Activated naive CD8-positive, alpha-beta T cell (primary cell): ENCODE measurements at regions not wholly inside any gene's neighbourhood (a gene's known extent, or its start where the extent isn't known, plus 50 kb on each side); places are given as distances from the start of the nearest gene placed in this dataset.

Experiments used
- H3K27ac Mint-ChIP-seq: one replicate; pipeline ENCODE4 v1.8.0; 2021; ENCODE audit warnings: mixed read lengths
- H3K27me3 Mint-ChIP-seq: one replicate; pipeline ENCODE4 v1.8.0; 2021; ENCODE audit warnings: mixed read lengths
- H3K36me3 Mint-ChIP-seq: one replicate; pipeline ENCODE4 v1.8.0; 2021; ENCODE audit warnings: mixed read lengths
- H3K4me1 Mint-ChIP-seq: one replicate; pipeline ENCODE4 v1.8.0; 2021; ENCODE audit warnings: low read depth, mixed read lengths
- H3K4me3 Mint-ChIP-seq: one replicate; pipeline ENCODE4 v1.8.0; 2021; ENCODE audit warnings: mild to moderate bottlenecking, mixed read lengths
- H3K9me3 Mint-ChIP-seq: one replicate; pipeline ENCODE4 v1.8.0; 2021; ENCODE audit warnings: low read depth, mixed read lengths

GRCh38 chr6:164523087-164523654, 786.2 kb downstream of the C6orf118 start:
- Mint-ChIP-seq H3K27me3 (no peaks in the 10 kb centered on the region), H3K9me3 (peaks cover 7% of the 10 kb centered on the region), H3K27ac (no peak overlapping the region), H3K4me1 (no peaks in the 10 kb centered on the region), H3K4me3 (no peak overlapping the region), H3K36me3 (no peaks in the 10 kb centered on the region)

GRCh38 chr6:164520916-164521315, 788.5 kb downstream of the C6orf118 start:
- H3K4me1 Mint-ChIP-seq = no peaks in the 10 kb centered on the region
- no peak overlapping the region for H3K27ac Mint-ChIP-seq
- peaks cover 7% of the 10 kb centered on the region for H3K9me3 Mint-ChIP-seq
- no peak overlapping the region for H3K4me3 Mint-ChIP-seq
- no peaks in the 10 kb centered on the region for H3K36me3 Mint-ChIP-seq
- no peaks in the 10 kb centered on the region for H3K27me3 Mint-ChIP-seq

- Mint-ChIP-seq H3K4me3 (no peak overlapping the region), H3K9me3 (peaks cover 3% of the 10 kb centered on the region), H3K36me3 (no peaks in the 10 kb centered on the region), H3K27me3 (no peaks in the 10 kb centered on the region), H3K27ac (no peak overlapping the region), H3K4me1 (no peaks in the 10 kb centered on the region)
These were observed 802.0 kb downstream of the C6orf118 start for GRCh38 chr6:164507206-164507940.

GRCh38 chr6:164505425-164505824, 804.0 kb downstream of the C6orf118 start:
- H3K4me1 Mint-ChIP-seq = no peaks in the 10 kb centered on the region
- H3K9me3 Mint-ChIP-seq = no peaks in the 10 kb centered on the region
- no peak overlapping the region for H3K4me3 Mint-ChIP-seq
- no peaks in the 10 kb centered on the region for H3K36me3 Mint-ChIP-seq
- H3K27me3 Mint-ChIP-seq = no peaks in the 10 kb centered on the region
- H3K27ac Mint-ChIP-seq = no peak overlapping the region

- H3K36me3 Mint-ChIP-seq = no peaks in the 10 kb centered on the region
- no peak overlapping the region for H3K27ac Mint-ChIP-seq
- no peak overlapping the region for H3K4me3 Mint-ChIP-seq
- H3K27me3 Mint-ChIP-seq = no peaks in the 10 kb centered on the region
- no peaks in the 10 kb centered on the region for H3K9me3 Mint-ChIP-seq
- H3K4me1 Mint-ChIP-seq = no peaks in the 10 kb centered on the region
These were observed 806.6 kb downstream of the C6orf118 start for GRCh38 chr6:164502833-164503232.

- H3K9me3 Mint-ChIP-seq = no peaks in the 10 kb centered on the region
- H3K27me3 Mint-ChIP-seq = no peaks in the 10 kb centered on the region
- no peaks in the 10 kb centered on the region for H3K36me3 Mint-ChIP-seq
- H3K4me3 Mint-ChIP-seq = no peak overlapping the region
- H3K4me1 Mint-ChIP-seq = no peaks in the 10 kb centered on the region
- no peak overlapping the region for H3K27ac Mint-ChIP-seq
These were observed 813.4 kb downstream of the C6orf118 start for GRCh38 chr6:164495882-164496495.

- Mint-ChIP-seq H3K4me1 (no peaks in the 10 kb centered on the region), H3K27ac (no peak overlapping the region), H3K36me3 (no peaks in the 10 kb centered on the region), H3K9me3 (peaks cover 6% of the 10 kb centered on the region), H3K27me3 (no peaks in the 10 kb centered on the region), H3K4me3 (no peak overlapping the region)
These were observed 831.0 kb downstream of the C6orf118 start for GRCh38 chr6:164478426-164478825.

- Mint-ChIP-seq H3K4me3 (no peak overlapping the region), H3K4me1 (no peaks in the 10 kb centered on the region), H3K9me3 (peaks cover 6% of the 10 kb centered on the region), H3K27me3 (no peaks in the 10 kb centered on the region), H3K36me3 (no peaks in the 10 kb centered on the region), H3K27ac (no peak overlapping the region)
These were observed 831.6 kb downstream of the C6orf118 start for GRCh38 chr6:164477790-164478189.

GRCh38 chr6:164477101-164477500, 832.3 kb downstream of the C6orf118 start:
- H3K9me3 Mint-ChIP-seq = peaks cover 6% of the 10 kb centered on the region
- no peaks in the 10 kb centered on the region for H3K36me3 Mint-ChIP-seq
- no peaks in the 10 kb centered on the region for H3K4me1 Mint-ChIP-seq
- H3K27ac Mint-ChIP-seq = no peak overlapping the region
- H3K4me3 Mint-ChIP-seq = no peak overlapping the region
- no peaks in the 10 kb centered on the region for H3K27me3 Mint-ChIP-seq

- peaks cover 12% of the 10 kb centered on the region for H3K9me3 Mint-ChIP-seq
- no peak overlapping the region for H3K4me3 Mint-ChIP-seq
- H3K27ac Mint-ChIP-seq = no peak overlapping the region
- H3K4me1 Mint-ChIP-seq = no peaks in the 10 kb centered on the region
- H3K36me3 Mint-ChIP-seq = no peaks in the 10 kb centered on the region
- no peaks in the 10 kb centered on the region for H3K27me3 Mint-ChIP-seq
These were observed 840.0 kb downstream of the C6orf118 start for GRCh38 chr6:164469276-164469949.

- H3K27me3 Mint-ChIP-seq = no peaks in the 10 kb centered on the region
- H3K4me3 Mint-ChIP-seq = no peak overlapping the region
- H3K27ac Mint-ChIP-seq = no peak overlapping the region
- no peaks in the 10 kb centered on the region for H3K9me3 Mint-ChIP-seq
- no peaks in the 10 kb centered on the region for H3K36me3 Mint-ChIP-seq
- no peaks in the 10 kb centered on the region for H3K4me1 Mint-ChIP-seq
These were observed 853.6 kb downstream of the C6orf118 start for GRCh38 chr6:164455835-164456234.

- H3K4me1 Mint-ChIP-seq = no peaks in the 10 kb centered on the region
- H3K9me3 Mint-ChIP-seq = no peaks in the 10 kb centered on the region
- H3K27me3 Mint-ChIP-seq = no peaks in the 10 kb centered on the region
- H3K4me3 Mint-ChIP-seq = no peak overlapping the region
- H3K36me3 Mint-ChIP-seq = no peaks in the 10 kb centered on the region
- H3K27ac Mint-ChIP-seq = no peak overlapping the region
These were observed 855.6 kb downstream of the C6orf118 start for GRCh38 chr6:164453835-164454234.

- no peaks in the 10 kb centered on the region for H3K27me3 Mint-ChIP-seq
- no peak overlapping the region for H3K27ac Mint-ChIP-seq
- no peaks in the 10 kb centered on the region for H3K36me3 Mint-ChIP-seq
- H3K9me3 Mint-ChIP-seq = peaks cover 9% of the 10 kb centered on the region
- H3K4me1 Mint-ChIP-seq = no peaks in the 10 kb centered on the region
- H3K4me3 Mint-ChIP-seq = no peak overlapping the region
These were observed 866.8 kb downstream of the C6orf118 start for GRCh38 chr6:164442572-164442971.

- no peak overlapping the region for H3K27ac Mint-ChIP-seq
- H3K36me3 Mint-ChIP-seq = no peaks in the 10 kb centered on the region
- no peak overlapping the region for H3K4me3 Mint-ChIP-seq
- no peaks in the 10 kb centered on the region for H3K4me1 Mint-ChIP-seq
- peaks cover 9% of the 10 kb centered on the region for H3K9me3 Mint-ChIP-seq
- H3K27me3 Mint-ChIP-seq = no peaks in the 10 kb centered on the region
These were observed 870.1 kb downstream of the C6orf118 start for GRCh38 chr6:164439331-164439730.

- H3K27me3 Mint-ChIP-seq = no peaks in the 10 kb centered on the region
- no peak overlapping the region for H3K4me3 Mint-ChIP-seq
- H3K27ac Mint-ChIP-seq = no peak overlapping the region
- H3K4me1 Mint-ChIP-seq = no peaks in the 10 kb centered on the region
- H3K36me3 Mint-ChIP-seq = no peaks in the 10 kb centered on the region
- H3K9me3 Mint-ChIP-seq = no peaks in the 10 kb centered on the region
These were observed 872.4 kb downstream of the C6orf118 start for GRCh38 chr6:164436976-164437375.
